Effector memory CD8-positive, alpha-beta T cell (primary cell): ENCODE measurements at regions not wholly inside any gene's neighbourhood (a gene's known extent, or its start where the extent isn't known, plus 50 kb on each side); places are given as distances from the start of the nearest gene placed in this dataset.
"Not testable (repeated sequence)": the region's sequence is repeated elsewhere in the genome, so short reads cannot be mapped to it uniquely, and the experiment has no call there.

Experiments used
- ATAC-seq: fragments of 150-1000 bp; cut with Tn5 transposase; replicated peaks from 2 replicates; pipeline ENCODE4 v1.10.0; 2021; ENCODE audit warnings: mild to moderate bottlenecking, moderate library complexity
- DNase-seq, 3 experiments: peaks; one replicate each; pipeline ENCODE4 v3.0.0; 2021
- H3K27ac Mint-ChIP-seq, 2 donors: one replicate each; pipeline ENCODE4 v1.8.0; 2022; ENCODE audit warnings: mild to moderate bottlenecking in 2 of 2, mixed read lengths in 2 of 2, moderate library complexity in 2 of 2
- H3K27me3 Mint-ChIP-seq, 2 donors: one replicate each; pipeline ENCODE4 v1.8.0; 2022; ENCODE audit warnings: mixed read lengths in 2 of 2
- H3K36me3 Mint-ChIP-seq: one replicate; pipeline ENCODE4 v1.8.0; 2022; ENCODE audit warnings: mild to moderate bottlenecking, moderate library complexity, mixed read lengths; ENCODE audit not compliant: insufficient read depth
- H3K4me1 Mint-ChIP-seq, 2 donors: one replicate each; pipeline ENCODE4 v1.8.0; 2022; ENCODE audit warnings: low read depth in 2 of 2, mixed read lengths in 2 of 2
- H3K4me3 Mint-ChIP-seq, 2 donors: one replicate each; pipeline ENCODE4 v1.8.0; 2022; ENCODE audit warnings: mild to moderate bottlenecking in 2 of 2, mixed read lengths in 2 of 2, moderate library complexity in 2 of 2
- H3K9me3 Mint-ChIP-seq, 2 donors: one replicate each; pipeline ENCODE4 v1.8.0; 2022; ENCODE audit warnings: mixed read lengths in 2 of 2

GRCh38 chr4:128758314-128758922, 51.1 kb upstream of the JADE1 start:
- Mint-ChIP-seq H3K4me3 (no peak overlapping the region), H3K9me3 (no peaks in the 10 kb centered on the region), H3K27ac (no peak overlapping the region), H3K4me1 (no peaks in the 10 kb centered on the region), H3K27me3 (no peaks in the 10 kb centered on the region), H3K36me3 (no peaks in the 10 kb centered on the region)
- DNase-seq (no peak), ATAC-seq (no peak)

- DNase-seq (no peak), ATAC-seq (no peak)
- H3K9me3 Mint-ChIP-seq, result no peaks in the 10 kb centered on the region
- H3K4me1 Mint-ChIP-seq, result no peaks in the 10 kb centered on the region
- no peak overlapping the region for H3K27ac Mint-ChIP-seq
- no peak overlapping the region for H3K4me3 Mint-ChIP-seq
- H3K27me3 Mint-ChIP-seq, result no peaks in the 10 kb centered on the region
- no peaks in the 10 kb centered on the region for H3K36me3 Mint-ChIP-seq
Observed at GRCh38 chr4:128757712-128758111, 51.8 kb upstream of the JADE1 start.

- Mint-ChIP-seq H3K27me3 (no peaks in the 10 kb centered on the region), H3K4me3 (no peak overlapping the region), H3K36me3 (no peaks in the 10 kb centered on the region), H3K27ac (no peak overlapping the region), H3K4me1 (no peaks in the 10 kb centered on the region), H3K9me3 (no peaks in the 10 kb centered on the region)
- no peak for DNase-seq
- ATAC-seq, result no peak
Observed at GRCh38 chr4:128751354-128751753, 58.1 kb upstream of the JADE1 start.

GRCh38 chr4:128741748-128742147, 67.8 kb upstream of the JADE1 start:
- not testable (repeated sequence) for DNase-seq, H3K9me3 Mint-ChIP-seq, ATAC-seq, H3K27me3 Mint-ChIP-seq, H3K4me3 Mint-ChIP-seq, H3K4me1 Mint-ChIP-seq, H3K36me3 Mint-ChIP-seq, H3K27ac Mint-ChIP-seq

- Mint-ChIP-seq H3K27me3 (no peaks in the 10 kb centered on the region), H3K4me3 (no peak overlapping the region), H3K36me3 (no peaks in the 10 kb centered on the region), H3K27ac (no peak overlapping the region), H3K9me3 (no peaks in the 10 kb centered on the region), H3K4me1 (peaks cover 0 to 2% of the 10 kb centered on the region in 2 donors)
- DNase-seq (no peak), ATAC-seq (no peak)
Observed at GRCh38 chr4:128737098-128737513, 72.4 kb upstream of the JADE1 start.

- Mint-ChIP-seq H3K27ac (no peak overlapping the region), H3K4me3 (no peak overlapping the region), H3K4me1 (peaks cover 0 to 2% of the 10 kb centered on the region in 2 donors), H3K9me3 (no peaks in the 10 kb centered on the region), H3K27me3 (no peaks in the 10 kb centered on the region), H3K36me3 (no peaks in the 10 kb centered on the region)
- DNase-seq (no peak), ATAC-seq (no peak)
Observed at GRCh38 chr4:128735714-128736113, 73.8 kb upstream of the JADE1 start.

- no peaks in the 10 kb centered on the region for H3K36me3 Mint-ChIP-seq
- H3K27ac Mint-ChIP-seq, result no peak overlapping the region
- no peaks in the 10 kb centered on the region for H3K9me3 Mint-ChIP-seq
- no peak overlapping the region for H3K4me3 Mint-ChIP-seq
- no peaks in the 10 kb centered on the region for H3K4me1 Mint-ChIP-seq
- ATAC-seq, result no peak
- no peak for DNase-seq
- H3K27me3 Mint-ChIP-seq, result no peaks in the 10 kb centered on the region
Observed at GRCh38 chr4:128728190-128728589, 81.3 kb upstream of the JADE1 start.

GRCh38 chr4:128727658-128728057, 81.8 kb upstream of the JADE1 start:
- ATAC-seq (no peak), DNase-seq (no peak)
- H3K9me3 Mint-ChIP-seq, result no peaks in the 10 kb centered on the region
- H3K36me3 Mint-ChIP-seq, result no peaks in the 10 kb centered on the region
- H3K27me3 Mint-ChIP-seq, result no peaks in the 10 kb centered on the region
- H3K4me3 Mint-ChIP-seq, result no peak overlapping the region
- no peak overlapping the region for H3K27ac Mint-ChIP-seq
- H3K4me1 Mint-ChIP-seq, result no peaks in the 10 kb centered on the region

GRCh38 chr4:128725405-128726055, 84.0 kb upstream of the JADE1 start:
- Mint-ChIP-seq H3K4me3 (no peak overlapping the region), H3K36me3 (no peaks in the 10 kb centered on the region), H3K4me1 (no peaks in the 10 kb centered on the region), H3K9me3 (no peaks in the 10 kb centered on the region), H3K27me3 (peaks cover 8 to 11% of the 10 kb centered on the region in 2 donors), H3K27ac (no peak overlapping the region)
- no peak for ATAC-seq
- no peak for DNase-seq

- Mint-ChIP-seq H3K4me1 (no peaks in the 10 kb centered on the region), H3K9me3 (no peaks in the 10 kb centered on the region), H3K4me3 (no peak overlapping the region), H3K36me3 (no peaks in the 10 kb centered on the region), H3K27ac (no peak overlapping the region), H3K27me3 (peaks cover 8 to 11% of the 10 kb centered on the region in 2 donors)
- no peak for ATAC-seq
- no peak for DNase-seq
Observed at GRCh38 chr4:128722911-128723310, 86.6 kb upstream of the JADE1 start.

- Mint-ChIP-seq H3K9me3 (no peaks in the 10 kb centered on the region), H3K36me3 (no peaks in the 10 kb centered on the region), H3K27me3 (peaks cover 8 to 11% of the 10 kb centered on the region in 2 donors), H3K4me1 (no peaks in the 10 kb centered on the region), H3K4me3 (no peak overlapping the region), H3K27ac (no peak overlapping the region)
- ATAC-seq, result no peak
- DNase-seq, result no peak
Observed at GRCh38 chr4:128721896-128722295, 87.6 kb upstream of the JADE1 start.

GRCh38 chr4:128720270-128720669, 89.2 kb upstream of the JADE1 start:
- Mint-ChIP-seq H3K27ac (no peak overlapping the region), H3K9me3 (no peaks in the 10 kb centered on the region), H3K36me3 (no peaks in the 10 kb centered on the region), H3K27me3 (peaks cover 8 to 14% of the 10 kb centered on the region in 2 donors), H3K4me1 (no peaks in the 10 kb centered on the region), H3K4me3 (no peak overlapping the region)
- ATAC-seq (no peak), DNase-seq (no peak)

GRCh38 chr4:128718768-128719167, 90.7 kb upstream of the JADE1 start:
- DNase-seq (no peak), ATAC-seq (no peak)
- H3K27ac Mint-ChIP-seq, result no peak overlapping the region
- no peak overlapping the region for H3K4me3 Mint-ChIP-seq
- no peaks in the 10 kb centered on the region for H3K36me3 Mint-ChIP-seq
- H3K9me3 Mint-ChIP-seq, result no peaks in the 10 kb centered on the region
- H3K27me3 Mint-ChIP-seq, result peaks cover 8 to 21% of the 10 kb centered on the region in 2 donors
- no peaks in the 10 kb centered on the region for H3K4me1 Mint-ChIP-seq

GRCh38 chr4:128716338-128716737, 93.2 kb upstream of the JADE1 start:
- no peak overlapping the region for H3K27ac Mint-ChIP-seq
- ATAC-seq (no peak), DNase-seq (no peak)
- no peaks in the 10 kb centered on the region for H3K4me1 Mint-ChIP-seq
- peaks cover 2 to 13% of the 10 kb centered on the region in 2 donors for H3K27me3 Mint-ChIP-seq
- H3K4me3 Mint-ChIP-seq, result no peak overlapping the region
- H3K9me3 Mint-ChIP-seq, result no peaks in the 10 kb centered on the region
- no peaks in the 10 kb centered on the region for H3K36me3 Mint-ChIP-seq
